ENCODE measurements at regions not wholly inside any gene's neighbourhood (a gene's known extent, or its start where the extent isn't known, plus 50 kb on each side); places are given as distances from the start of the nearest gene placed in this dataset.

DNA sequence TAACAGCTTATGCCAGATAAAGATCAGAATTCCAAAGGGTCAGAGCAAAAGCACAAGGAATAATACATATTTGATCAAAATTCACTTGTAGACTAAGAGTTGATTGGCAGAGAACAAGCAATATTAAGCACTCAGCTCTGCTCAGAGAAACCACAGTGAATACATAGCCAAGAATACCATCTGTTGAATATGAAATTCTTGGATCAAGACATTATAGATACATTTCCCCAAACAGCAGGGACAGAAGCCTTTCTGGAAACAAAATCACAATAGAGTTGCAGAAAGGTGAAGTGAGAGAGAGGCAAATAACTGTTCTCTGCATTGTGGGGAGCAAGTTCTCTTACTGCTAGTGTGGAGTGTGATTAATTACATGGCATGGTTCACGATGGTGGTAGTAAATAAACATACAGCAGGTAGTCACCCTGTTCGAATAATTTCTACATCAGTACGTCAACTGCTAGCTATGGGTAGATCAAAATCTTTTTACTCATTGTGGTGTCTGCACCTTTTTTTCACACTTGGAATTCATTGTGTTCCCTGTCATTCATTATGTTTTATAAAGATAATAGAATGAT lies 366.7 kb downstream of the PCDH7 start:
- TF ChIP-seq CTCF (IDR thresholded peaks at IDR 0.05 in 4 of 5, conservative IDR thresholded peaks at IDR 0.05 in 1 of 5) (no peak), POLR2A (IDR thresholded peaks at IDR 0.05) (no peak)
